Stomach (tissue), 4 donors: ENCODE measurements at regions not wholly inside any gene's neighbourhood (a gene's known extent, or its start where the extent isn't known, plus 50 kb on each side); places are given as distances from the start of the nearest gene placed in this dataset.

Experiments used
- EP300 ChIP-seq: sonication (generic); formaldehyde crosslinking; IDR thresholded peaks from one replicate; pipeline ENCODE4 v1.6.1; 2017; ENCODE audit warnings: antibody characterized with exemption
- POLR2A ChIP-seq, 4 donors: fragments of 450-650 bp; IDR thresholded peaks; one replicate each; pipeline ENCODE4 v1.6.1; 2016; ENCODE audit warnings: antibody characterized with exemption in 4 of 4, control low read depth in 2 of 4, mild to moderate bottlenecking in 1 of 4, moderate library complexity in 1 of 4
- POLR2AphosphoS5 ChIP-seq, 3 donors: sonication (generic); formaldehyde crosslinking; IDR thresholded peaks; one replicate each; pipeline ENCODE4 v1.6.1; 2016; ENCODE audit warnings: antibody characterized with exemption in 3 of 3
- TF ChIP-seq, protein P1 (sequence below), 7 experiments: fragments of 450-650 bp in 4 of 7; fragments of 200-600 bp in 3 of 7; sonication (generic) in 3 of 7; IDR thresholded peaks; one replicate each; pipeline ENCODE4 v1.5.1; 2016 to 2019; ENCODE audit warnings: antibody characterized with exemption in 7 of 7, control low read depth in 2 of 7, mild to moderate bottlenecking in 1 of 7

GRCh38 chr5:74199436-74200210 is 440.9 kb downstream of the ENC1 start:
- TF ChIP-seq, protein P1, sequence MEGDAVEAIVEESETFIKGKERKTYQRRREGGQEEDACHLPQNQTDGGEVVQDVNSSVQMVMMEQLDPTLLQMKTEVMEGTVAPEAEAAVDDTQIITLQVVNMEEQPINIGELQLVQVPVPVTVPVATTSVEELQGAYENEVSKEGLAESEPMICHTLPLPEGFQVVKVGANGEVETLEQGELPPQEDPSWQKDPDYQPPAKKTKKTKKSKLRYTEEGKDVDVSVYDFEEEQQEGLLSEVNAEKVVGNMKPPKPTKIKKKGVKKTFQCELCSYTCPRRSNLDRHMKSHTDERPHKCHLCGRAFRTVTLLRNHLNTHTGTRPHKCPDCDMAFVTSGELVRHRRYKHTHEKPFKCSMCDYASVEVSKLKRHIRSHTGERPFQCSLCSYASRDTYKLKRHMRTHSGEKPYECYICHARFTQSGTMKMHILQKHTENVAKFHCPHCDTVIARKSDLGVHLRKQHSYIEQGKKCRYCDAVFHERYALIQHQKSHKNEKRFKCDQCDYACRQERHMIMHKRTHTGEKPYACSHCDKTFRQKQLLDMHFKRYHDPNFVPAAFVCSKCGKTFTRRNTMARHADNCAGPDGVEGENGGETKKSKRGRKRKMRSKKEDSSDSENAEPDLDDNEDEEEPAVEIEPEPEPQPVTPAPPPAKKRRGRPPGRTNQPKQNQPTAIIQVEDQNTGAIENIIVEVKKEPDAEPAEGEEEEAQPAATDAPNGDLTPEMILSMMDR (IDR thresholded peaks at IDR 0.05) = no peak
- TF ChIP-seq POLR2A (IDR thresholded peaks at IDR 0.05) = no peak
- no peak for TF ChIP-seq POLR2AphosphoS5 (IDR thresholded peaks at IDR 0.05)
- TF ChIP-seq EP300 = no peak
